COLO829 (cell line): ENCODE measurements at regions not wholly inside any gene's neighbourhood (a gene's known extent, or its start where the extent isn't known, plus 50 kb on each side); places are given as distances from the start of the nearest gene placed in this dataset.

Experiments used
- DNase-seq: peaks from one replicate; pipeline ENCODE4 v3.0.0; 2012; ENCODE audit warnings: low spot score

DNA sequence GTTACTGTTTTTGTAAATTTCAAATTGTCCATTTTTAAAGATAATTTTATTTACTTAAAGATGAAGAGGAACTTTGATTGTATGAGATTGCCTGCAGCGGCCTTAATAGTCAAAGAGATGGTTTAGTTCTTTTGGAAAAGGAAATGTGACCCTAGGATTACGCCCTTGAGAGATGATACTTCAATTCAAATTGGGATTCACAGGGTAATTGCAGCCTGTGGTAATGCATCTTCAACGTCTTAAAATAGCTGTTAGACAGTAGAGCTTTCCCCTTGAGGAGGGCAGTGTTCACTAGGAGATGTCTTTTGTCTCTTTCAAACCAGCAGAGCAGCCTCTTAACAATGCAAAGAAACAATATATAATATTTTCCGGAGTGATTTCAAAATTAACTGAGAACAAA, 127.1 kb downstream of the TAF11L14 start:
- DNase-seq = no peak

DNA sequence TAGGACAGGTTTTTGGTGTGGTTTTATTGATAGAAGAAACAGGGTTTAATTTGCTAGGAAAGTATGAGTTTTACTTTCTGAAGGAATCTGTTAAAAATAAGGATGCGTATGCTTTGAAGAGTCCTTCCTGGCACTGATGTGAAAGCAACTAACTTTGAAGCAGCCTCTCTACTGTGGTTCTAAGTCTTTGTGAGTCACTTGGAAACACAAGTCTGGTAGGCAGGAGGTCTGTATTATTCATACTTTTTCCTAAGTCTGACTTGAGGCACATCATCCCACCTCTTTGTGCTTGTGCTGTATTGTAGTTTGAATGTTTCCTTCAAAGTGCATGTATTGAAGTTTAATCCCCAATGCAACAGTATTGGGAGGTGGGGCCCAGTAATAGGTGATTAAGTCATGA, 129.0 kb downstream of the TAF11L14 start:
- no peak for DNase-seq

DNA sequence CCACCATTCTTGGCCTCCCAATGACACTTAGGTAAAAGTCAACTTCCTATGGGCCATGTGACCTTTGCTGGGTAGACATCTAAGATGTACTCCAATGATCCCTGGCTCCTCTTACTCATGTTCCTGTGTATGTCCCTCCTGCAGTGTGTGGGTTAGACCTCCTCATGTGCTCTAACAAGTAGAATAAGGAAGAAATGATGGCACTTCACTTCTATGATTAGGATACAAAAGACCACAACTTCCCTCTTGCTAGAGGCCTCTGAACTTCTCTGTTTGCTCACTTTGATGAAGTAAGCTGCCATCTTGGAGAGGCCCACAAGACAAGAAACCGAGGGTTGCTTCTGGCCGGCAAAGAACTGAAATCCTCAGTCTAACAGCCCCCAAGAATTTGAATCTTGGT, 131.8 kb downstream of the TAF11L14 start:
- no peak for DNase-seq

DNA sequence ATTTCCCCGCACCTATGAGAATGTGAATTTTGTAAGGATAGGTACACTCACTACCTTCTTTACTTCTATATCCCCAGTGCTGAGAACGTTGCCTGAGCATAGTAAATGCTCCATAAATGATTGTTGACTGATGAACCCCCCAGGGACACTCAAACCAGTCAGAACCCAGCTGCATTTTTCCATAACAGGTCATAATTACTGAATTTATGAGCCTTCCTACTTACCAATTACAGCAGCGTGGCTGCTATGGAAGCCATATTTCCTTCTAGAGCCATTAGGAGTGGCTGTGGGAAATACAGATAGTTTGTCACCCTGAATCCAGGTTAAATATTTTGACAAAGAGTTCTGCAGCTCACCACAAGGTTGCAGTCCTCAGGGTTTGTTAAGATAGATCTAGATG, 135.0 kb downstream of the TAF11L14 start:
- no peak for DNase-seq

DNA sequence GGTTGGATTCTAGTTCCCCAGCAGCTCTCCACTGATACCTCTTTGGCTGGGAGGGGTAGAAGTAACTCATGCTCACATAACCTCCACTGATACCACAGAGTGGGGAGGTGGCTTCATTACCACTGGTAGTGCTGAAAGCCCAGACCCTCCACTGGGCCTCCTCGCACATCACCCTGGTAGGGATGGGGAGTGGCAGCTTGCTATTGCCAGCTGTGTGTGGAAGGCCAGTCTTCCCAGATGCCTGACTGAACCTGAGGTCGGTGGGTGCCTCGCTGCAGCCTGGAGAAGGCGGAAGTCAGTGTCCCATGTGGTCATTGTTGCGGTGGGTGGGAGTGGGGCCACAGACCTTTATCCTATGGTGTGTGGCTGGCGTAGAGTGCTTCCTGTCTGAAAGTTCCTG, 138.0 kb downstream of the TAF11L14 start:
- DNase-seq = no peak

DNA sequence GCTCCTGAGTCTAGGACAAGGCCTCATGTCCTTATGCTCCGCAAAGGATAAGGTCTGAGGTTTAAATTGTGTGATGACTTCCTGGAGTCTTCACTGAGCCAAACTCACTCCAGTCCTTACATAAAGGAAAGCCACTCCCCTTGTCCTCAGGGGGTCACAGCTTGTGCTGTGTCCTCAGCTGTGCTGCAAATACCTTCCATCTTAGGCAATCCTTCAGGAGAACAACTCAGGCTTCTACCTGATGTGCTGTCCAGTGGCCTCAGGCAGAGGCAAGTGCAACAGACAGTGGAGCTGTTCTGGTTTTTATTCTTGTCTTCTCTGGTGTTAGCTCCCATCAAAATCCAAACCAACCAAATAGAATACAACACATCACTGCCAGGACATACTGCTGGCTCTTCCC, 151.5 kb downstream of the TAF11L14 start:
- no peak for DNase-seq

DNA sequence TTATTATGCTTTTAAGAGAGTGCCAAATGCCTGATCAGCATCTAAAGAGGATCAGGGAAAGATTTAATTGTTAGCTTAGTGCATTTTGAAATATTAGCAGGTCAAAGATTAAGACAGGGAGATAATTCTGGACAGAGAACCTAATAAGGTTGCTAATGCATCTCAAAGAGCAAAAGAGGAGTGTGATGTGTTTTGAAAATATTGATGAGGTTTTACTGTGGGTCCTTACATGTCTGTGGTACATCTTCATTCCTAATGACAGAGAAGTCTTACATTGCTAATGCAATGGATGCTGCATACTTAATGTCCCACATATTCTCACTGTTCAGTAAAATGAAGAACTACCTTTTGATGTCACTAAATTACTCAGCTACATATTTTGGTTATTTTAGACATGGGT, 154.1 kb downstream of the TAF11L14 start:
- DNase-seq = no peak

DNA sequence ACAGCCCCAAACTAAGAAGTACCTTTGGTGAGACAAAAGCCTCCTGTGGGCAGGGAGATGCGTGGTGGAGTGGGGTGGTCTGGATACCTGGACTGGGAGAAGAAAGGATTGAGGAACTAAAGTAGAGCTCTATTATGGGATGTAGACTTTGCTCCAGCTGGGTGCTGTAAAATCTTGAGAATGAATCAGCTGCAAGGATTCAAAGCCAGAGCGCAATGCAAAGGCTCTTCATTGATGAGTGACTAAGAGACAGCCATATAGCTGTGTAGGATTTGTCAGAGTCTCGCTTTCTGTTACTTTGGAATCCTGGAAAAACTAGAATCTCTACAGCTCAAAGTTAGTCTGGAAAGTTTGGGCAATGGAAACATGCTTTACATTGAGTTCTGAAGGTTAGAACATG, 159.9 kb downstream of the TAF11L14 start:
- DNase-seq = no peak

DNA sequence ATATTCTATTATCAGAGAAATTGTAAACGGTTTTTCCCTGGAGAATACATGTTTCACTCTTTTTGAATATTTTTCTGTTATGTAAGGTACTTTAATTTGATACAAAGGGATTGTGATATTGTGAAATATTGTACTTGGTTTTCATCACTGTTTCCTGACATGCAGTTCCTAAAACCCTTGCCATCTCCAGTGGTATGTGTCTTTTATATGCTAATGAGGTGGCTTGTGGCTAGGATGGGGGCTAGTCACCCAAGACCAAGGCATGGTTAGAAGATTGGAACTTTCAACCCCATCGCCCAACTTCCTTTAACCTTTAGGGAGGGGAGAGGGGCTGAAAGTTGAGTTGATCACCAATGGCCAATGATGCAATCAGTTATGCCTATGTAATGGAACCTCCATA, 160.6 kb downstream of the TAF11L14 start:
- DNase-seq = no peak

DNA sequence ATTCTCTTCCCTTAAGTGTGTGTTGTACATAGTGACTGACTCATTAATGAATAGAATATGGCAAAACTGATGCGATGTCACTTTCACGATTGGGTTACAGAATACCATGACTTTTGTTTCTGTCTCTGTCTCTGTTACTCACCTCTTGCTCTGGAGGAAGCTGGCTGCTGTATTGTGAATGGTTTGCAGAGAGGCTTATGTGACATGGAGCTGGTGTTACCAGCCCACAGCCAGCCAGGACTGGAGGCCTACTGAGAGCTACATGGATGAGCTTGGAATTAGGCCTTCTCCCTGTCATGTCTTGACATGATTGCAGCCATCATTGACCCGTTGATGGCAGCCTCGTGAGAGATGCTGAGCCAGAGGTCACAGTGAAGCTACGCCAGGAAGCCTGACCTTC, 161.9 kb downstream of the TAF11L14 start:
- DNase-seq = no peak

DNA sequence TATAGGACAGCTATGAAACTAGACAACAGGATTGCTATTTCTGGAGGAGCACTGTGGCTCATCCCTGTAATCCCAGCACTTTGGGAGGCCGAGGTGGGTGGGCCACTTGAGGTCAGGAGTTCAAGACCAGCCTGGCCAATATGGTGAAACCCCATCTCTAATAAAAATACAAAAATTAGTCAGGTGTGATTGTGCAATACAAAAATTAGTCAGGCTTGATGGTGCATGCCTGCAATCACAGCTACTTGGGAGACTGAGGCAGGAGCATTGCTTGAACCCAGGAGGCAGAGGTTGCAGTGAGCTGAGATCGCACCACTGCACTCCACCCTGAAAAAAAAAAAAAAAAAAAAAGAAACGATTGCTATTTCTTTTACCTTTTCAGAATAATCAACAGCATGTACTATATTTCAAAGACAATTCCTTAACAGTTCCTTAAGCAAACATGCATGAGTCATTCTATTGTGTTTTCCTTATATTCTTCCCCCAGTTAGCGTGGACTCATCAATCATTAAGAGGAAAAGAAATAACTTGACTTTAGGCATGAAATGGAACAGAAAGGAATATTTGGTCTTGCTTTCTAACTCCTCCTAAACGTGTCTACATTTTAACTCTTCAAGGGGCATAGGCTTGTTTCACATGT, 162.6 kb downstream of the TAF11L14 start:
- DNase-seq = no peak

DNA sequence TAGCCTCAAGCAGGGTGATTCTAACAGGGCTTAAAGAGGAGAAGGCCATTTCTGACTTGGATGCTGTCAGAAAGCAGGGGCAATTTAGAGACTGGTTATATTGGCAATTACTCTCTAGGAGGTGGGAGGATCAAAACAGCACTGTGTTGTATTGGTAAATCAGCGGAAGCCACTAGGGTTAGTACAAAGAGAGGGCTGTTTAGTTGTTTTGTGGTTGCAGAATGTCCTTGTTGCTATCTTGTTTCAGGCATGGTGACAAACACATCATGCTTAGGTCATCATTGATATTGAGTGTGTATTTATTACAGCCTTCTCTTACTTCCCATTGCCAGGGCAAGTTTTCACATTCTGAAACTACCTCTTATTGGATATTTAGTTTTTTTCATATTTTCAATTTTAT, 165.3 kb downstream of the TAF11L14 start:
- no peak for DNase-seq

DNA sequence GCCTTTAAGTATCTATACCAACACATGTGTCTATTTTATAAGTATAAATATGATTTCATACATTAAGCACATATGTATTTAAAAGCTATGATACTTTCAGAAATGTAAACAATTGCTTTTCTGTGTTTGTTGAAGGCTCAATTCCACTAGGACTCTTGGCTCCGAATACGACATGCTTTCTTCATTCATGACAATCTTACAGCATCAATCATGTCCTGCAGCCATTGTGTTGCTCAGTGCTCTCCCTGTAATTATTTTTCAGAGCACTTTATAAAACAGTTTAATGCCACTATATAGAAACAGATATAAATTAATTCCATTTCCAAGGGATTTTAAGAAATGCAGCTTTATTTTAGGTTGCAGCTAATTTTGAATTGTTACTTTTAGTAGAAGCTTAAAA, 167.3 kb downstream of the TAF11L14 start:
- no peak for DNase-seq

DNA sequence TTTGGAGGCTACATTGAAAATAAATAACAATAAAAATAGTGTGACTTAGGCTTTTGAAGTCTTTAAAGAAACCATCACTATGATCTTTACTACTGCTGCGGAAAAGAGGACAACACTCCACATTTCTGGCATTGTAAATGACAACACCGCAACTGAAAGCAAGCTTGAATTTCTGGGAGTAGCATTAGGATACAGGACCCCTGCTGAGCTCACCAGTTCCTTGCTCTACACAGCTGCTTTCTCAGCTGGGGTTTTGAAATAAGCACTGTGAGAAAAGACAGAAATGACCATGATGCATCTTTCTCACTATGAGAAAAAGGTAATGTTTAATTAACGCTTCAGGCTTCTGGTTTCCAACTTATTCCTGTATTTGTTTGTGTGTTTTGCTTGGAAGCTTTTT, 168.0 kb downstream of the TAF11L14 start:
- no peak for DNase-seq

DNA sequence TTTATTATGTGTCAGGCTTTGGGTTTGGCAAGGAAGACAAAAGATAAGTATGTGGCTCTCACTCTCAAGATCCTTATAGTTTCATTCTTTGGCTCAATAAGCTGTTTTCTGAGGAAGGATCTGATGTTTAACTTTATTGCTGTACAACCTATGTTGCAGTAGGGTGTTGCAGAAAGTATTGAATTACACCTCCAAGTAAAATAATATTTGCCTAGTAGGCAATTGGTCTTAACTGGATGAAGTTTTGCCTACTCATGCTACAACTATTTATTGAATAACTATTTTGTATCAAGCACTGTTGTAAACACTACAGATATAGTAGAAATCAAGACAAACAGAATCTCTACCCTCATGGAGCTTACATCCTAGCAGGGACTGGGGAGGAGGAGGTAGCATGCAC, 169.7 kb downstream of the TAF11L14 start:
- no peak for DNase-seq

DNA sequence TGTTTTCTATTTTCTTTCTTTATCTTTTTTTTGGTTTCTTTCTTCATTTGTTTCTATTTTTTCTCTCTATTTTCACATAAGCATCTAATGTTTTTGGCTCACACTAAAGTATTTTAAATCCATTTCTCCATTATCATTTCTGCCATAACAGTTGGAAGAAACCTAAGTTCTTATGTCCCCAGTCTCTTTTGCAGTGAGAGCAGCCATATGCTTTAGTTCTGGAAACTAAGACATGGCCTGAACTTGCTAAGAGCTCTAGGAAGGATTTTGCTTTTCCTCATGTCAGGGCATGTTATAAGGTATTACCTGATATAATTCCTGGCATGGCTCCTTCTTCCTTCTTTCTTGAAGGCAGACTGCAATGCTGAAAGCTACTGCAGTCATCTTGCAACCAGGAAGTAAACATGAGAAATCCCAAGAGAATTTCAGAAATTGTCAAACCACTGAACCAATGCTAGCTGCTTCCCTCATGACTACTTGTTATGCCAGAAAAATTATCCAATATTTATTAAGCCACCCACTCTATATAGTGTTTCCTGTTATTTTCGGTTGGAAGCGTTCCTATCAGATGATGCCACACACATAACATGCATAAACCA, 171.1 kb downstream of the TAF11L14 start:
- no peak for DNase-seq

DNA sequence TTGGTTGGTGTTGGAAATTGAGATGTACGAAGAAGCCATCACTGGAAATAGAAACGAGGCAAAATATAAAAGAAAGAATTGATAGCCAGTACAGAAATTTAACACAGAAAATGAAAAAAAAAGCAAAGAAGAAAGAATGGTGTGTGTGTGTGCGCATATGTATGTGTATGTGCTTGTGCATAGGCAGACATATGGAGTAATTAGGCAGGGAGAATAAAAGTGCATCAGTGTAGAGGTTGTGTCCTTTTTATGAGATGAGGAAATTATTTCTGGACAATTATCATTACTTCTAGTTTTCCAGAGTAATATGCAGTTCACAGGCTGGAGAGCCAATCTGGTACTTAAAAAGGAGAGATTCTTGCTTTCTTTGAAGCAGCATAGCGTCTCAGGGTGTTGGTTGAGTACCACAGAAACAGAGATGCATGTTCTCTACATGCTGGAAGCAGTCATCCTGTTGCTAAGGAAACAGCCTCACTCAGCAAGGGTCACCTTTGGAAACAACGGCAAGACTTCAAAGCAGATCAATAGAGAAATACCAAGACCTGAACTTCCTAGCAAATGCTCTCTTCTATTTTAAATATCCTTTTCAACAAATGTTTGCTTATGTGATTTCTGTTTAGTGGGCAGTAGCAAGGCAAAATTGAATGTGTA, 172.7 kb downstream of the TAF11L14 start:
- no peak for DNase-seq

DNA sequence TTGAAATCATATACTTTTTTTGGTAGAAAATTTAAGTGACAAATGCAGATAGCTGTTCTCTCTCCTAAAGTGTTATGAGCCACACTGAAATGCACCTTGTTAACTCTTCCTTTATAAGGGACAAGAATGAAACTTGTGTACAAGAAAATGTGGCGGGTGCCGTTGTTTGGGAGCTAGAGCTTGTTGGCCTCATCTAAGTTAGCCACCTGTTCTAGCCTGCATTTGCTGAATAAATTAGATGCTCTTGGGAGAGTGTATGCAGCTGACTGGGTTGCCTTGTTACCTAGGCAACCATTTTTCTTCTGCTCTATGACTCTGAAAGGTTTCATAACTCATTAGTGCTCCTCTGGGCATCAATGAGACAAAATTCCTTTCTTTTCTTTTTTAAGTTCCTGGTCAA, 174.3 kb downstream of the TAF11L14 start:
- DNase-seq = no peak

DNA sequence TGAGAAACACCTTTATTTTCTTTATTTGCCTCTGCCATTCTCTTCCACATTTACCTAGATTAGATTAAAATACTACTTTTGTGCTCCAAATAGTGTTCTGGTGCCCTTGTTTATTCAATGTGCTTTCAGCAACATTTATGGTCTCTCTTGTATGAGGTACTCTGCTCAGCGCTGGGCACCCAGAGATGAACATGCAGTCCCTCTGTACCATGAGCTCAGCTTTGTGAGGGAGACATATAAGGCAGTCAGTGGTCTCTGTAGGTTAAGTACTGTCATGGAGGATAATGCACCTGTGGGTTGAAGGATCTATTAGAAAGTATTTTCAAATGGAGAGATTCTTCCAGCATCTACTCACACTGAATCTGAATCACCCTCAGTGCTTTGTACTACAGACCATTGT, 176.5 kb downstream of the TAF11L14 start:
- DNase-seq = no peak

DNA sequence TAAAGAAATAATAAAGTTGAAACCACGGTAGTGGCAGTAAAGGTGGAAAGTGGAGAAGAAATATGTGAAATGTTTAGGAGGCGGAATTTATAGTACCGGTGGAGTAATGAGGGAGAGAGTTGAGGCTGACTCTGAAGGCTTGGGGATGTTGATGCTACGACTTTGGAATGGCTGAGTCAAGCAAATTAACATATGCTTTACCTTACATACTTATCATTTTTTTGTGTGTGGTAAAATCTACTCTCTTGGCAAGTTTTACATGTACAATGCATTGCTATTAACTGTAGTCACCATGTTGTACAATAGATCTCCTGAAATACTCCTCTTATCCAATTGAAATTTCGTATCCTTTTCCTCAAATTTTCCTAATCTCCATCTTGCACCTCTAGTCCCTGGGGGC, 179.0 kb downstream of the TAF11L14 start:
- DNase-seq = no peak

DNA sequence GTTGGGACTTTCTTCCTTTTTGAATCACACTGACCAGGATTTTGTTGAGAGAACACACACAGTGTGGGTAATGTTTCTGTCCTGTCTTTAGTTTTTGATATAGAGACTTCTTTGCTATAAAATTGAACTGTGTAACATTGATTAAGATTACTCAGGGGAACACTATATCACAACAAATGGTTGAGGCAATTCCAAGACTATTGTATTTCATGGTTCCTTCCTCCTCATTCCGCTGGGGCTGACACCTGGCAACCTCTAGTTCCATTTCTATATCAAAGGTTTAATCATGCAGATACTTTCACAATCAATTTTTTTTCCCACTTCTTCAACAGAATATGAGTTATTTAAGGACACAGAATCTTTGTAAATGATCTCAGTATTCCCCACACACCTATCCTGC, 182.2 kb downstream of the TAF11L14 start:
- no peak for DNase-seq

DNA sequence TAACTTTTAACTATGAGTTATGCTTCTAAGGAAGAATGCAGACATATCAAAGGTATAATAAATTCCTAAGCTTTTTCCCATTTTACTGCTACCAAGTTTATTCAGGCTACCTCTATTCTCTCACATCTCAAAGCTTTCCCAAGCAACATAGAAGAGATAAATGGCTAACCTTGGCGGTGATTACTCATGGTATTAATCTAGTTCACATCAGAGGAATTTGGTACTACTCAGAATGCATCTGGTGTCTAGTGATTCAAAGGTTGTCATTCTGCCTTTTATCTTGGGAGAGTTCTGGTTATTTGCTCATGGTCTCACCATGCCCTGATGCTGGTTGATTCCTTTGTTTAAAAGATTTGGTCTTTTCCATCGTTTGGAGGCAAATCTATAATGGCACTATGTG, 182.7 kb downstream of the TAF11L14 start:
- no peak for DNase-seq

DNA sequence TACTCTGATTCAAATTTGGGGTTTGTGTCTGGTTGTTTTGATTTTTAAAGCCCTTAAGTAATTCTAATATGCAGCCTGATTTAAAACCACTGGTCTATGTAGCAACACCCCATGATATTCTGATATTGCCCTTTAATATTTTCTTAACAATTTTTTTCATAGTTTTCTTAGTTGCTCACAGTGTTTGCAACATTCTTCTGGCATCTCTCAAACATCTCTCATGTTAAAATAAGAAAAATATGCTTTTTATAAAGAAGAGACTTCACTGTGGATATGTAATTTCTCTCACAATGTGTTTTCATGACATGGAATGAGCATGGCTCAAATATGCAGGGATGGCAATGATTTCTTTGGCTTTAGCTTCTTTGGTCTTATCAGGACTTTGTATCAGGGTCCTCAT, 183.7 kb downstream of the TAF11L14 start:
- no peak for DNase-seq

DNA sequence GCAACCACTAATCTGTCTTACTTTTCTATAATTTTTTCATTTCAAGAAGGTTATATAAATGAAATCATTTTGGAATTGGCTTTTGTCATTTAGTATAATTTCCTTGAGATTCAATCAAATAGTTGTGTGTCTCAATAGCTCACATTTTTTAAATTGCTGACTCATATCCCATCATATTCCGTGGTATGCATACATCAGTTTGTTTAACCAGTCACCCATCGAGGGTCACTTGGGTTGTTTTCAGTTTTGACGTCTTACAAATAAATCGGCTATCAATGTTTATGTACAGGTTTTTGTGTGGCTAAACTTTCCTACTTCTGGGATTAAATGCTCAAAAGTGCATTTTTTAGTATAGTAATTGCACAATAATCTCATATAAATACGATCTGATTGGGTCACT, 185.5 kb downstream of the TAF11L14 start:
- DNase-seq = no peak
